ENCODE measurements at regions not wholly inside any gene's neighbourhood (a gene's known extent, or its start where the extent isn't known, plus 50 kb on each side); places are given as distances from the start of the nearest gene placed in this dataset.
"Not testable (repeated sequence)": the region's sequence is repeated elsewhere in the genome, so short reads cannot be mapped to it uniquely, and the experiment has no call there.

GRCh38 chr3:177353140-177353539, 155.9 kb upstream of the TBL1XR1 start:
- DNase-seq (ENCODE audit: low read depth), result no peak
- TF ChIP-seq CTCF (conservative IDR thresholded peaks at IDR 0.05; ENCODE audit: control insufficient read depth, insufficient read depth, low read depth, low read length), result no peak
- no peak overlapping the region for H3K4me3 ChIP-seq (ENCODE audit: control insufficient read depth, low read depth, low read length)

GRCh38 chr3:177353879-177354278, 156.6 kb upstream of the TBL1XR1 start:
- not testable (repeated sequence) for H3K4me3 ChIP-seq (ENCODE audit: control insufficient read depth, low read depth, low read length); DNase-seq (ENCODE audit: low read depth)

GRCh38 chr3:177354466-177354865, 157.2 kb upstream of the TBL1XR1 start:
- no peak overlapping the region for H3K4me3 ChIP-seq (ENCODE audit: control insufficient read depth, low read depth, low read length)
- TF ChIP-seq CTCF (conservative IDR thresholded peaks at IDR 0.05; ENCODE audit: control insufficient read depth, insufficient read depth, low read depth, low read length), result no peak
- no peak for DNase-seq (ENCODE audit: low read depth)

- H3K4me3 ChIP-seq (ENCODE audit: control insufficient read depth, low read depth, low read length), result no peak overlapping the region
- DNase-seq (ENCODE audit: low read depth), result no peak
- no peak for TF ChIP-seq CTCF (conservative IDR thresholded peaks at IDR 0.05; ENCODE audit: control insufficient read depth, insufficient read depth, low read depth, low read length)
These were observed 158.8 kb upstream of the TBL1XR1 start for GRCh38 chr3:177356113-177356512.

- no peak for TF ChIP-seq CTCF (conservative IDR thresholded peaks at IDR 0.05; ENCODE audit: control insufficient read depth, insufficient read depth, low read depth, low read length)
- no peak for DNase-seq (ENCODE audit: low read depth)
- no peak overlapping the region for H3K4me3 ChIP-seq (ENCODE audit: control insufficient read depth, low read depth, low read length)
These were observed 159.7 kb upstream of the TBL1XR1 start for GRCh38 chr3:177356952-177357351.

- H3K4me3 ChIP-seq (ENCODE audit: control insufficient read depth, low read depth, low read length), result no peak overlapping the region
- DNase-seq (ENCODE audit: low read depth), result peak; percentile 90
These were observed 160.2 kb upstream of the TBL1XR1 start for GRCh38 chr3:177357352-177358090.

More at GRCh38 chr3:177357352-177358090, 160.2 kb upstream of the TBL1XR1 start:
- no peak for TF ChIP-seq CTCF (conservative IDR thresholded peaks at IDR 0.05; ENCODE audit: control insufficient read depth, insufficient read depth, low read depth, low read length)
